ENCODE measurements at regions not wholly inside any gene's neighbourhood (a gene's known extent, or its start where the extent isn't known, plus 50 kb on each side); places are given as distances from the start of the nearest gene placed in this dataset.

- Histone ChIP-seq H3K27me3 (ENCODE audit: control insufficient read depth, insufficient read depth, low read length, poor library complexity, severe bottlenecking) (no peaks in the 10 kb centered on the region), H3K27ac (ENCODE audit: insufficient read depth, low read depth, low read length, poor library complexity, severe bottlenecking) (no peak overlapping the region), H3K9me3 (ENCODE audit: control insufficient read depth, low read length) (peaks cover 3% of the 10 kb centered on the region), H3K4me1 (ENCODE audit: control insufficient read depth, insufficient read depth, low read length) (no peaks in the 10 kb centered on the region), H3K4me3 (ENCODE audit: insufficient read depth, low read depth, low read length) (no peak overlapping the region), H3K36me3 (ENCODE audit: control insufficient read depth, insufficient read depth, low read length) (no peaks in the 10 kb centered on the region)
- 93% methylated on average over 2 of the region's 2 CpGs for WGBS, 2 experiments
Observed at GRCh38 chr10:123417414-123417813, 248.7 kb upstream of the GPR26 start.

GRCh38 chr10:123421461-123421860 lies 244.7 kb upstream of the GPR26 start:
- 83 to 90% methylated on average over 2 of the region's 2 CpGs for WGBS, 2 experiments
- H3K4me1 ChIP-seq (ENCODE audit: control insufficient read depth, insufficient read depth, low read length) = peaks cover 10% of the 10 kb centered on the region
- H3K36me3 ChIP-seq (ENCODE audit: control insufficient read depth, insufficient read depth, low read length) = no peaks in the 10 kb centered on the region
- no peak overlapping the region for H3K4me3 ChIP-seq (ENCODE audit: insufficient read depth, low read depth, low read length)
- H3K27ac ChIP-seq (ENCODE audit: insufficient read depth, low read depth, low read length, poor library complexity, severe bottlenecking) = no peak overlapping the region
- no peaks in the 10 kb centered on the region for H3K27me3 ChIP-seq (ENCODE audit: control insufficient read depth, insufficient read depth, low read length, poor library complexity, severe bottlenecking)
- H3K9me3 ChIP-seq (ENCODE audit: control insufficient read depth, low read length) = peaks cover 3% of the 10 kb centered on the region

- 96 to 97% methylated on average over 5 of the region's 5 CpGs for WGBS, 2 experiments
- H3K9me3 ChIP-seq (ENCODE audit: control insufficient read depth, low read length) = peaks cover 3% of the 10 kb centered on the region
- no peaks in the 10 kb centered on the region for H3K36me3 ChIP-seq (ENCODE audit: control insufficient read depth, insufficient read depth, low read length)
- no peak overlapping the region for H3K4me3 ChIP-seq (ENCODE audit: insufficient read depth, low read depth, low read length)
- H3K4me1 ChIP-seq (ENCODE audit: control insufficient read depth, insufficient read depth, low read length) = peaks cover 10% of the 10 kb centered on the region
- no peaks in the 10 kb centered on the region for H3K27me3 ChIP-seq (ENCODE audit: control insufficient read depth, insufficient read depth, low read length, poor library complexity, severe bottlenecking)
- no peak overlapping the region for H3K27ac ChIP-seq (ENCODE audit: insufficient read depth, low read depth, low read length, poor library complexity, severe bottlenecking)
Observed at GRCh38 chr10:123422261-123422660, 243.9 kb upstream of the GPR26 start.

- Histone ChIP-seq H3K27ac (ENCODE audit: insufficient read depth, low read depth, low read length, poor library complexity, severe bottlenecking) (no peak overlapping the region), H3K4me3 (ENCODE audit: insufficient read depth, low read depth, low read length) (no peak overlapping the region), H3K27me3 (ENCODE audit: control insufficient read depth, insufficient read depth, low read length, poor library complexity, severe bottlenecking) (no peaks in the 10 kb centered on the region), H3K9me3 (ENCODE audit: control insufficient read depth, low read length) (no peaks in the 10 kb centered on the region), H3K4me1 (ENCODE audit: control insufficient read depth, insufficient read depth, low read length) (peaks cover 10% of the 10 kb centered on the region), H3K36me3 (ENCODE audit: control insufficient read depth, insufficient read depth, low read length) (no peaks in the 10 kb centered on the region)
- WGBS, 2 experiments = 94 to 98% methylated on average over 6 of the region's 6 CpGs
Observed at GRCh38 chr10:123424537-123424936, 241.6 kb upstream of the GPR26 start.

- no peak overlapping the region for H3K27ac ChIP-seq (ENCODE audit: insufficient read depth, low read depth, low read length, poor library complexity, severe bottlenecking)
- H3K27me3 ChIP-seq (ENCODE audit: control insufficient read depth, insufficient read depth, low read length, poor library complexity, severe bottlenecking) = no peaks in the 10 kb centered on the region
- H3K36me3 ChIP-seq (ENCODE audit: control insufficient read depth, insufficient read depth, low read length) = no peaks in the 10 kb centered on the region
- H3K4me1 ChIP-seq (ENCODE audit: control insufficient read depth, insufficient read depth, low read length) = peaks cover 10% of the 10 kb centered on the region
- no peak overlapping the region for H3K4me3 ChIP-seq (ENCODE audit: insufficient read depth, low read depth, low read length)
- no peaks in the 10 kb centered on the region for H3K9me3 ChIP-seq (ENCODE audit: control insufficient read depth, low read length)
- 73 to 87% methylated on average over 4 to 6 of the region's 6 CpGs for WGBS, 2 experiments
Observed at GRCh38 chr10:123425680-123426079, 240.5 kb upstream of the GPR26 start.

GRCh38 chr10:123427165-123427786 lies 238.9 kb upstream of the GPR26 start:
- peaks cover 10% of the 10 kb centered on the region for H3K4me1 ChIP-seq (ENCODE audit: control insufficient read depth, insufficient read depth, low read length)
- H3K4me3 ChIP-seq (ENCODE audit: insufficient read depth, low read depth, low read length) = no peak overlapping the region
- no peaks in the 10 kb centered on the region for H3K9me3 ChIP-seq (ENCODE audit: control insufficient read depth, low read length)
- no peaks in the 10 kb centered on the region for H3K36me3 ChIP-seq (ENCODE audit: control insufficient read depth, insufficient read depth, low read length)
- H3K27ac ChIP-seq (ENCODE audit: insufficient read depth, low read depth, low read length, poor library complexity, severe bottlenecking) = no peak overlapping the region
- H3K27me3 ChIP-seq (ENCODE audit: control insufficient read depth, insufficient read depth, low read length, poor library complexity, severe bottlenecking) = no peaks in the 10 kb centered on the region
- WGBS, 2 experiments = 92 to 93% methylated on average over 14 of the region's 14 CpGs

GRCh38 chr10:123428391-123428790 lies 237.8 kb upstream of the GPR26 start:
- WGBS, 2 experiments = 90 to 91% methylated on average over 10 to 11 of the region's 11 CpGs
- Histone ChIP-seq H3K36me3 (ENCODE audit: control insufficient read depth, insufficient read depth, low read length) (no peaks in the 10 kb centered on the region), H3K9me3 (ENCODE audit: control insufficient read depth, low read length) (no peaks in the 10 kb centered on the region), H3K4me1 (ENCODE audit: control insufficient read depth, insufficient read depth, low read length) (peaks cover 10% of the 10 kb centered on the region), H3K27ac (ENCODE audit: insufficient read depth, low read depth, low read length, poor library complexity, severe bottlenecking) (no peak overlapping the region), H3K27me3 (ENCODE audit: control insufficient read depth, insufficient read depth, low read length, poor library complexity, severe bottlenecking) (no peaks in the 10 kb centered on the region), H3K4me3 (ENCODE audit: insufficient read depth, low read depth, low read length) (no peak overlapping the region)

GRCh38 chr10:123429706-123430221 lies 236.4 kb upstream of the GPR26 start:
- Histone ChIP-seq H3K36me3 (ENCODE audit: control insufficient read depth, insufficient read depth, low read length) (no peaks in the 10 kb centered on the region), H3K4me1 (ENCODE audit: control insufficient read depth, insufficient read depth, low read length) (peaks cover 10% of the 10 kb centered on the region), H3K27me3 (ENCODE audit: control insufficient read depth, insufficient read depth, low read length, poor library complexity, severe bottlenecking) (no peaks in the 10 kb centered on the region), H3K9me3 (ENCODE audit: control insufficient read depth, low read length) (no peaks in the 10 kb centered on the region), H3K4me3 (ENCODE audit: insufficient read depth, low read depth, low read length) (no peak overlapping the region), H3K27ac (ENCODE audit: insufficient read depth, low read depth, low read length, poor library complexity, severe bottlenecking) (no peak overlapping the region)
- 57 to 68% methylated on average over 12 to 14 of the region's 14 CpGs for WGBS, 2 experiments

- no peaks in the 10 kb centered on the region for H3K27me3 ChIP-seq (ENCODE audit: control insufficient read depth, insufficient read depth, low read length, poor library complexity, severe bottlenecking)
- H3K4me1 ChIP-seq (ENCODE audit: control insufficient read depth, insufficient read depth, low read length) = no peaks in the 10 kb centered on the region
- no peak overlapping the region for H3K4me3 ChIP-seq (ENCODE audit: insufficient read depth, low read depth, low read length)
- H3K9me3 ChIP-seq (ENCODE audit: control insufficient read depth, low read length) = no peaks in the 10 kb centered on the region
- H3K36me3 ChIP-seq (ENCODE audit: control insufficient read depth, insufficient read depth, low read length) = no peaks in the 10 kb centered on the region
- H3K27ac ChIP-seq (ENCODE audit: insufficient read depth, low read depth, low read length, poor library complexity, severe bottlenecking) = no peak overlapping the region
- WGBS, 2 experiments = 93 to 94% methylated on average over 6 of the region's 6 CpGs
Observed at GRCh38 chr10:123433539-123433938, 232.6 kb upstream of the GPR26 start.

GRCh38 chr10:123434435-123435039 lies 231.6 kb upstream of the GPR26 start:
- H3K27ac ChIP-seq (ENCODE audit: insufficient read depth, low read depth, low read length, poor library complexity, severe bottlenecking) = no peak overlapping the region
- 93% methylated on average over 15 of the region's 15 CpGs for whole genome bisulfite sequencing, 2 experiments
- no peaks in the 10 kb centered on the region for H3K4me1 ChIP-seq (ENCODE audit: control insufficient read depth, insufficient read depth, low read length)
- no peaks in the 10 kb centered on the region for H3K27me3 ChIP-seq (ENCODE audit: control insufficient read depth, insufficient read depth, low read length, poor library complexity, severe bottlenecking)
- H3K4me3 ChIP-seq (ENCODE audit: insufficient read depth, low read depth, low read length) = no peak overlapping the region
- no peaks in the 10 kb centered on the region for H3K36me3 ChIP-seq (ENCODE audit: control insufficient read depth, insufficient read depth, low read length)
- no peaks in the 10 kb centered on the region for H3K9me3 ChIP-seq (ENCODE audit: control insufficient read depth, low read length)
